ENCODE measurements at regions not wholly inside any gene's neighbourhood (a gene's known extent, or its start where the extent isn't known, plus 50 kb on each side); places are given as distances from the start of the nearest gene placed in this dataset.
A peak's percentile ranks its signal among the peaks of the same experiment; 100 is the strongest.
"Not testable (repeated sequence)": the region's sequence is repeated elsewhere in the genome, so short reads cannot be mapped to it uniquely, and the experiment has no call there.

DNA sequence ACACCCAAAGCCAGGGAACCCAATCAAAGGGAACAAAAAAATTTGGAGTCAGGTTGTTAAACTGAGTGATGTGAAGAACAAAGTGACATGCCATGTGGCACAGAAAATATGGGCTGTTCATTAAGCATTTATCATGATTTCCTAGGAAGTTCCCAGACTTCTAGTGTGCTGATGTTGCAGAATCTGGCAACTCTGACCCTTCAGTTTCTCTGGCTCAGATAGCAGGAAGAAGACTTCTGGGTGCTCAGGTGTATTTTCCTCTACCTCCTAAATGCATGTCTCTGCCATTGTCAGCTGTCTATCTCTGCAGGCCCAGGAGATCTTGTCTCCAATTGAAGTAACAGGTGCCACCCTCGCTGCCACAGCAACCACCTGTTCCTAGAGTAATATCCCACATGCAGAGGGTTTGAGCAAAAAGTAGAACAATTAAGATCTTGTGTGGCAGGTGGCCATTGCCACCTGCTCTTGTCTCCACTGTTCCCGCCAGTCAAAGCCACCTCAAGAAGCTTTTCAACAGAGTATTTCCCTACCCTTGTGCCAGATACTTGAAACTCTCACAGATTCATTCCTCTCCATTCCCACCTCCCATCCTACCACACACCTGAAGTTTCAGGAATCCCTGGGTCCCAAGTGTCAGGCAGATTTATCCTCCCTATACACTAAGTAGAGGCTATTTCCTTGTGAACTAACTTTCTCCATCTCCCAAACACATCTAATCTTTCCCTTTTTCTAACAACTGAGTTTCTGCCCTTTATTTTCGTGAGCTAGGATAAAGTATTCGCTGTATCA, 533.7 kb upstream of the CHAC2 start:
- Mint-ChIP-seq H3K4me3 (no peak overlapping the region), H3K9me3 (no peaks in the 10 kb centered on the region), H3K36me3 (no peaks in the 10 kb centered on the region), H3K27me3 (no peaks in the 10 kb centered on the region), H3K27ac (peak overlapping the region in 1 of 3 donors; percentile 1), H3K4me1 (no peaks in the 10 kb centered on the region)

DNA sequence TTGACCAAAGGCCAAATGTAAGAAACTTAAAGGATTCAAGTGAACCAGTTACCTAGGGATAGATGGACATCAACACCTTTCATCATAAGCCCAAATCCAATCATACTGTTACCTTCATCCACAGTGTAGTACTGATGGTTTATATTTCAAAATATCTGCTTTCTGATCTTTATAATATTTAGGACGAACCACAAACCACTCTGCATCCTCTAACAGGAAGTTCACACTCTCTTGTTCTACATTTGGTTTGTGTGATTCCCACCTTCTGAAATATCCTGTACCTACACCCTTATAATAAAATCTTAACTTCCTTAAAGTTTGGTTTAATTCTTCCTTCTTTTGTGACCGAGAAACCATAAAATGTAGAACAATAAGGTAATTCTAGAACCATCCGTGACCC, 535.7 kb upstream of the CHAC2 start:
- Mint-ChIP-seq H3K27me3 (no peaks in the 10 kb centered on the region), H3K4me1 (no peaks in the 10 kb centered on the region), H3K36me3 (no peaks in the 10 kb centered on the region), H3K27ac (no peak overlapping the region), H3K4me3 (no peak overlapping the region), H3K9me3 (no peaks in the 10 kb centered on the region)

DNA sequence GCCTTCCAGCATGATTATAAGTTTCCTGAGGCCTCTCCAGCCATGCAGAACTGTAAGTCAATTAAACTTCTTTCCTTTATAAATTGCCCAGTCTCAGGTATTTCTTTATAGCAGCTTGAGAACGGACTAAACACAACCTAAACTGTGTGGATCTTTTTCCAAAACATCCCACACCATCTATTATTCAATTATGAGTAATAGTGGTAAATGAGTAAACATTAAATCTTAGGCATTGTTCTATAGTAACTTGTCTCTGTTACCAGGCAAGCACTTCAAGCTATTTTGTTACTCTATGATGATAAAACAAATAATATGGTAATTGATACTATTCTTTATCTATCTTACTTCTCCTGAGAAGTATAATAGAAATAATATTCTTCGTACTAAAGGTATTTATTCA, 536.9 kb upstream of the CHAC2 start:
- Mint-ChIP-seq H3K36me3 (no peaks in the 10 kb centered on the region), H3K27ac (no peak overlapping the region)

DNA sequence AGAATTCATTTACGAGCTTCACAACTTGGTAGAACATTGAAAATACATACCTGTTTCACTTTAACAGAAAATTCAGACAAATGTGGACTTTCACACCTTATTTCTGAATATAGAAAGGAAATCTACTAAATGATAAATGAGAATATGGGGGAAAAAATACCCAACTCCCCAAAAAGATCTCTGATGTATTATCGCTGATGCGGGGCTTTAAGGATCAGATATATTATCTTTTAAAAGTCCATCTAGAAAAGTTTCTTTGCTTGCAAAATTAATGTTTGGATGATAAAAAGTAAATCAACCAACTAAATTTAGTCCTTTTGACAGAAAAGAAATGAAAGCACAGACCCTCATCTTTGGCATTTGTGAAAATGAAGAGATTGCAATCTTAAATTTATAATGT, 540.1 kb upstream of the CHAC2 start:
- no peaks in the 10 kb centered on the region for H3K36me3 Mint-ChIP-seq
- H3K9me3 Mint-ChIP-seq = peaks cover 0 to 2% (median 0%) of the 10 kb centered on the region in 3 donors
- no peaks in the 10 kb centered on the region for H3K27me3 Mint-ChIP-seq
- H3K4me3 Mint-ChIP-seq = no peak overlapping the region
- H3K27ac Mint-ChIP-seq = no peak overlapping the region
- H3K4me1 Mint-ChIP-seq = no peaks in the 10 kb centered on the region

More for the DNA sequence above, 536.9 kb upstream of the CHAC2 start:
- Mint-ChIP-seq H3K4me3 (no peak overlapping the region), H3K9me3 (no peaks in the 10 kb centered on the region), H3K27me3 (no peaks in the 10 kb centered on the region), H3K4me1 (no peaks in the 10 kb centered on the region)

DNA sequence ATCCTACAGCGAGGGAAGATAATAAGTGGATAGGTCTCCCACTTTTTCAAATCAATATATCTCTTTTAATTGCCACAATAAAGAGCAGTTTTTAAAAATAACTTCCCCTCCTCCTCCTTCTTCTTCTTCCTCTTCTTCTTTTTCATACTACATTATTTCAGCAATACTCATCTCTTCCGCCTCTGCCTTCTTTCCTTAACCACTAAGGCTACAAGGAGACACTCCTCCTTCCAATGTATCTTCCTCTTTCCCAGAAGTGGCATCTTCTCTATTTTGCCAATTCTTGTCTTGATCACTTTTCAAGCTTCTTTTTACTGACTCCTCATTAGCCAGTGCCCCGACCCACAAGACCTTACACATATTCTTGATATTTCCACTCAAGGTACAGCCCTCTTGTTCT, 546.6 kb upstream of the CHAC2 start:
- no peak overlapping the region for H3K27ac Mint-ChIP-seq
- H3K4me1 Mint-ChIP-seq = no peaks in the 10 kb centered on the region
- peaks cover 0 to 6% (median 0%) of the 10 kb centered on the region in 3 donors for H3K9me3 Mint-ChIP-seq
- H3K4me3 Mint-ChIP-seq = no peak overlapping the region
- H3K27me3 Mint-ChIP-seq = no peaks in the 10 kb centered on the region
- H3K36me3 Mint-ChIP-seq = no peaks in the 10 kb centered on the region

DNA sequence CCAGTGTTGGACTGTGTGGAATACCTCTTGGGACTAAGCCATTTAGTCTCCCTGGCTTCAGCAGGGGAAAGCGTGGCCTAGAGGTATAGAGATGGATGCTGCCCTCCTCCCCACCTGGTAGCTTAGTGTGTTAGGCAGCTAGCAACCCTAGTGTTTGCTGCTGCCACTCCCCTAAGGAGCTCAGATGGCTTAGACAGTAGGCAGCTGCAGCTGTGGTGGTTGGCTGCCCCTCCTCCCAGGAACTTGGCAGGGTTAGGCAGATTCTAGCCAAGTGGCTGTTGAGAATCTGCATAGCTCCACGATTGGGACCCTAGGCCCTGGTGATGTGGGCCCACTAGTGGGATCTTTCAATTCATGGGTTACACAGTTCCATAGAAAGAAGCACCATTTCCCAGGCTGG, 550.4 kb upstream of the CHAC2 start:
- no peaks in the 10 kb centered on the region for H3K27me3 Mint-ChIP-seq
- peaks cover 3 to 12% (median 11%) of the 10 kb centered on the region in 3 donors for H3K9me3 Mint-ChIP-seq
- no peaks in the 10 kb centered on the region for H3K36me3 Mint-ChIP-seq
- H3K4me3 Mint-ChIP-seq = no peak overlapping the region
- no peak overlapping the region for H3K27ac Mint-ChIP-seq
- H3K4me1 Mint-ChIP-seq = no peaks in the 10 kb centered on the region

DNA sequence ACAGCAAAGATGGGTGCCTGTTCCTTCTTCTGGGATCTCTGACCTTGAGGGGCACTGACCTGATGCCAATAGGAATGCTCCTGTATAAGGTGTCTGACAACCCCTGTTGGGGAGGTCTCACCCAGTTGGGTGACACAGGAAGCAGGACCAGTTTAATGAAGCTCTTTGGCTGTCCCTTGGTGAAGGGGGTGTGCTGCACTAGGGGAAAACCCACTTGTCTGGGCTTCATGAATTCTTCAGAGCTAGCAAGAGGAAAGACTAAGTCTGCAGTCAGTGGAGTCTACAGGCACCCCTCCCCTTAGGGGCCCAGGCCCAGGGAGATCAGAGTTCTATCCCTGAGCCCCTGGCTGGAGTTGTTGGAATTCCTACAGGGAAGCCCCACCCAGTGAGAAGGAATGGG, 550.8 kb upstream of the CHAC2 start:
- peaks cover 3 to 12% (median 10%) of the 10 kb centered on the region in 3 donors for H3K9me3 Mint-ChIP-seq
- H3K4me3 Mint-ChIP-seq = no peak overlapping the region

DNA sequence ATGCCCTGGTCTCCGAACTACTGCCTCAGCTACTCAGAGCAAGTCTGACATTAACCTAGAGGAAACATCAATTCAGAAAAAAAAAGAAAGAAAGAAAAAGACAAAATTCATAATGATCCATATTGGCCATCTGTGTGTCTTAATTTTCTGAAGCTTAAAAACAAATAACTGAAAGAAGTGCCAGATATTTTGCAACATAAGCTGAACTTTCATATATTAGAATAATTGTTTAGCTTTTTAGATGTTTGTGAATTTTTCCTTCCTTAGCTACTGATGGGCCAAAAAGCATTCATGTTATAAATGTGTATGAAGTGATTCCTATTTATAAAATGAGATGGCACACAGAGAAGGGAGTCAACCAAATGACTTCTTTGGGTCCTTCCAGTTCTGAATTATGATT, 555.0 kb upstream of the CHAC2 start:
- H3K9me3 Mint-ChIP-seq = peaks cover 3 to 12% (median 9%) of the 10 kb centered on the region in 3 donors
- H3K4me3 Mint-ChIP-seq = no peak overlapping the region
- no peaks in the 10 kb centered on the region for H3K36me3 Mint-ChIP-seq
- no peak overlapping the region for H3K27ac Mint-ChIP-seq
- no peaks in the 10 kb centered on the region for H3K27me3 Mint-ChIP-seq
- no peaks in the 10 kb centered on the region for H3K4me1 Mint-ChIP-seq

More for the DNA sequence above, 550.8 kb upstream of the CHAC2 start:
- no peaks in the 10 kb centered on the region for H3K27me3 Mint-ChIP-seq
- H3K4me1 Mint-ChIP-seq = no peaks in the 10 kb centered on the region
- H3K27ac Mint-ChIP-seq = no peak overlapping the region
- H3K36me3 Mint-ChIP-seq = no peaks in the 10 kb centered on the region

DNA sequence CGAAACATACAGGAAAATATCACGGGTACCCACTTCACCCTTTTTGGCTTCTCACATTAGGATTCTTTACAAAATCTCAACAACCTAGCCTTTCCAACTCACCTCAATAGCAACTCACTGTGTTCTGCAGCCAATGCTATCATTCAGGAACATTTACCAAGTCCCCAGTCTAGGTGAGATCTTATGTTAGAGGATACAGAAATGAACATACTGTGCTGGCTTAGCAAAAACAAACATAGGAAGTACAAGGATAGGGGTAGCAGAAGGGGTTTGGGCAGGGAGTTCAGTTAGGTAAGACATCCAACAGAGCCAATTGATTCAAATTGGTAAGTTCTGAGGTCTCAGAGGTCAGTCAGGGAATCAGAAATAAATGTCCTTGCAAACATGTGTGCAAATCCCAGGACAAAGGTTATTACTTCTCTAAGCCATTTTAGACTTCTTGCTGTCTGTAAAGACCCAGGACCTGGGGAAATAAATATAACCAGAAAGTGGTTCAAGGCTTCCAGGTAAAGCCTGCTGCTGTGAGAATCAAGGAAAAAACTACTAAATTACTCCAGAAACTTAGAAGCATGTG, 556.3 kb upstream of the CHAC2 start:
- Mint-ChIP-seq H3K4me1 (no peaks in the 10 kb centered on the region), H3K27ac (no peak overlapping the region), H3K36me3 (no peaks in the 10 kb centered on the region), H3K27me3 (no peaks in the 10 kb centered on the region), H3K4me3 (no peak overlapping the region), H3K9me3 (peaks cover 3 to 12% (median 7%) of the 10 kb centered on the region in 3 donors)

DNA sequence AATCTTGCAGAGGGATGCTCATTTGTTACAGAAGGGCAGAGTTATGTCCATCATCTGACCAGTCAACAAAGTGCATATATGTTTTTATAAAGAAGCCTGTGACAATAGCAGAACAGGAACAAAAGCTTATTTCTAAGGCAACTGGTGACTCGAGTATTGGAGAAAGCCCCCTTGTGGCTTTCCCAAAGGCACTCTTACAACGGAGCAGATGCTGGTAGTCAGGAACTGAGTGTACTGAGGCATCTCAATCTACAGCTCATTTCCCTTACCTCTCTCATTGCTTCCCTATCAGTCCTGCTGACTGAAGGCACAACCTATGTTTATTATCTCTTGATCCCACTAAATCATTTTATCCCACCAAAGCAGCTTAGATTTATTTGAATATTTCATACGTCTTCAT, 557.1 kb upstream of the CHAC2 start:
- H3K27ac Mint-ChIP-seq = no peak overlapping the region
- no peaks in the 10 kb centered on the region for H3K27me3 Mint-ChIP-seq
- H3K4me1 Mint-ChIP-seq = no peaks in the 10 kb centered on the region
- H3K9me3 Mint-ChIP-seq = peaks cover 3 to 12% (median 4%) of the 10 kb centered on the region in 3 donors
- H3K4me3 Mint-ChIP-seq = no peak overlapping the region
- no peaks in the 10 kb centered on the region for H3K36me3 Mint-ChIP-seq

DNA sequence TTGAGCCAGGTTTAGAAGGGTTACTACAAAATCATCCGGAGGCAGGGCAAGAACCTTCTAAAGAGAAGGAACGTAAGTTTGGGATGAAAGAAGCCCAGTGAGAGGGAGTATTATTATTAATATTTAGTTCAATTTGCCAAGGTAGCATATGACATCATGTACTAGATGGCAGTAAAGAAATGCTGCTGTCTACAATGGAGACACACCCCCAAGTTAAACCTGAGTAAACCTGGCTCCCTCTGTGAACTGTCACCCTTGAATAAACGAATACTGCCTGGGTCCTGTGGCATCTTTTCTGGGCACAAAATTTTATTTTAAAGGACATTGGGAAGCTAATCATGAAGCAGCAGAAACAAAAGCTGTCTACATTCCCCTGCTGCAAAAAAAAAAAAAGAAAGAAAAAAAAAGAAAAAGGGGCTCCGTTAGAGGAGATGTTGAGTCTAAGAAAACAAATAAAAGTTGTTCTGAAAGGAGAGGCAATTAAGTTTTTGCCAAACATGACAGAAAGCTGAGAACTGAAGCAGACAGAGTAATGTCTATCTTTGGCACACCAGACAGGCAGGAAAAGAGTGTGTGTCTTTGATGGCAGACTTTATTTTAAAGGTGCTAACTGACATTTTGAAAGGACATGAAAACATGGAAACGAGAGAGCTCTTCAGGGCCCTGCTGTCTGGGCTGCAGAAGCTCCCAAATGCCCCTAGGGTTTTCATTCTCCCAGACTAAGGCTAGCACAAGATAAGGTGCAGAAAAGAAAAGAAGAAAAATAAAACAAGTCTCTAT, 557.7 kb upstream of the CHAC2 start:
- Mint-ChIP-seq H3K36me3 (no peaks in the 10 kb centered on the region), H3K4me3 (no peak overlapping the region), H3K27ac (no peak overlapping the region), H3K27me3 (no peaks in the 10 kb centered on the region), H3K4me1 (no peaks in the 10 kb centered on the region), H3K9me3 (peaks cover 3 to 8% (median 4%) of the 10 kb centered on the region in 3 donors)

DNA sequence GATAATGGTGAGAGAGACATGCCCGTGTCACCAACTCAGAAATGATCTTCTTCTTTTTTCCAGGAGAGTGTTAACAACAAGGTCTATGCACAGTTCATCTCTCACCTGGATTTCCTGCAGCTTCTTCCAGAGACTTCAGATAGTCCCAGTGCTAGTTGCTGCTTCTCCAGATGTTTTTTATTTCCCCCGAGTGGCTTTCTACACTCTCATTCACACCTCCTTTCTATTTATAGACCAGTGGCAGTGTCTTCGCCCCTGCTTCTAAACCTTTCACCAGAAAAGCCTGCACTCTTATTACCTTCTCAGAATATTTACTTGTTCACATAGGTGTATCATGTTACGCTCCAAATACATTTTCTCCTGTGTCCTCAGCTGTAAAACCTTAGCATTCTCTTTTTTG, 558.8 kb upstream of the CHAC2 start:
- no peaks in the 10 kb centered on the region for H3K9me3 Mint-ChIP-seq
- H3K4me3 Mint-ChIP-seq = peak overlapping the region in 1 of 4 donors; percentile 14
- H3K27ac Mint-ChIP-seq = no peak overlapping the region
- no peaks in the 10 kb centered on the region for H3K4me1 Mint-ChIP-seq
- H3K27me3 Mint-ChIP-seq = no peaks in the 10 kb centered on the region
- no peaks in the 10 kb centered on the region for H3K36me3 Mint-ChIP-seq

DNA sequence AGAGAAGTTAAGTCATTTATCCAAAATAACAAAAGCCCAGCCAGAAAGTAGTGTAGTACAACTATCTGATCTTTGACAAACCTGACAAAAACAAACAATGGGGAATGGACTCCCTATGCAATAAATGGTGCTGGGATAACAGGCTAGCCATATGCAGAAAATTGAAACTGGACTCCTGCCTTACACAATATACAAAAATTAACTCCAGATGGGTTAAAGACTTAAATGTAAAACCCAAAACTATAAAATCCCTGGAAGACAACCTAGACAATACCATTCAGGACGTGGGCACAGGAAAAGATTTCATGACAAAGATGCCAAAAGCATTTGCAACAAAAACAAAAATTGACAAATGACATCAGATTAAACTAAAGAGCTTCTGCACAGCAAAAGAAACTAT, 561.4 kb upstream of the CHAC2 start:
- not testable (repeated sequence) for H3K36me3 Mint-ChIP-seq, H3K4me1 Mint-ChIP-seq, H3K9me3 Mint-ChIP-seq, H3K4me3 Mint-ChIP-seq, H3K27me3 Mint-ChIP-seq, H3K27ac Mint-ChIP-seq

DNA sequence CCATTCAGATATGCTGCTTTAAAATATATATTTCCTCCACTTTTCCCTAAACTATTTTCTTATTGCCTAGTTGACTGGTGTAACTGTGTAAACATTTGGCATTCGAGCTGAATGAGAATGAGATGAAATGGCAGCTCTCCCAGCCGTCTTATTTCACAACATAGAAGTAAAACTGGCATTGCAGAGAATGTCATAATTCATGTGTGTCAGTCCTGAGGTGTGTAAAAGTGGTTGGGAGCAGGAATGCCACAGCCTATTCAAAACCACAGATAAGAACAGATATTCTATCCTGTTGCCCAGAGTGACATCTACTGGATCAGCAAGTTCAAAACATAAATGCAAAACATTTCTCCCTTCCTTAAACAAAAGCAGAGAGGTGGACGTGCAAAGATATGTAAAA, 565.5 kb upstream of the CHAC2 start:
- H3K27ac Mint-ChIP-seq = no peak overlapping the region
- H3K4me1 Mint-ChIP-seq = no peaks in the 10 kb centered on the region
- H3K27me3 Mint-ChIP-seq = no peaks in the 10 kb centered on the region
- peaks cover 1% of the 10 kb centered on the region for H3K36me3 Mint-ChIP-seq
- no peak overlapping the region for H3K4me3 Mint-ChIP-seq
- no peaks in the 10 kb centered on the region for H3K9me3 Mint-ChIP-seq

DNA sequence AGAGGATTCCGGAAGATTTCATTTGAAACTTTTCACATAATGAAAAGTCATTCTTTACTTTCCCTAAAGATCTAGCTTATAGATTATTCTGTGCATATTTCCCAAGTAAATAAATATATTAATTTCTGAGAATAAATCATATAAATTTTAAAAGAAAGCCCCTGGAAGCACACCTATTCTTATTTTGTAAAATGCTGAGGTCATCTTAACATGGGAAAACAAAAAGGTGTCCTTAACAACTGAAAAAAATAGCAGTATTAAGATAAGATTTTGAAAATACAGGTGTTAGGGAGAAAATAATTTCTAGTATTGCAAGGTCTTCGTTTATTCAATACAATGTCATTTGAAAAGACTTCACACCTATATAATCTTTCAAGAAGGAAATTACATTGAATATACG, 567.5 kb upstream of the CHAC2 start:
- Mint-ChIP-seq H3K36me3 (peaks cover 1% of the 10 kb centered on the region), H3K4me1 (no peaks in the 10 kb centered on the region), H3K27me3 (no peaks in the 10 kb centered on the region), H3K9me3 (peaks cover 0 to 3% (median 2%) of the 10 kb centered on the region in 3 donors), H3K27ac (no peak overlapping the region), H3K4me3 (no peak overlapping the region)

Data from IgD-negative memory B cell (primary cell).